CD4-positive, alpha-beta T cell treated with Interleukin-4 for 1 hour (primary cell): ENCODE measurements at regions not wholly inside any gene's neighbourhood (a gene's known extent, or its start where the extent isn't known, plus 50 kb on each side); places are given as distances from the start of the nearest gene placed in this dataset.

Experiments used
- DNase-seq, 2 donors: peaks; one replicate each; pipeline ENCODE4 v3.0.0-alpha.2; 2020 to 2022

GRCh38 chr2:858646-859045 is 92.0 kb upstream of the SNTG2 start:
- DNase-seq, result no peak

DNA sequence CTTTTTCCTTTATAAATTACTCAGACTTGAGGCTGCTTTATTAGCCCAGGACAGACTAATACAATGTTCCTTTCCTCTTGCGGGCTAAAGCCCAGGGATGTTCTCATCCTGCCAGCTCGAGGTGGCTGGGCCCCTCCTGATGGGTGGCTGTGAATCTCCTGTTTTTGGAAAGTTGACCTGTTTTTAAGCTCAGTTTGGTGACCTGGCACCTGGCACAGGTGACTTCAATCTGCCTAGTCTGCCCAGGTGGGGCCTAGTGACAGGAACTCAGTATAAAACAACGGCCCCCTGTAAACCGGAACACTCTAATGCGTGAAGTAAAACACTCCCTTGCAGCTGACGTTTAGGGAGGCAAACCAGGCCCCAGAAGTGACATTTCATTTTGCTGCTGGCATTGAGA is 92.7 kb upstream of the SNTG2 start:
- no peak for DNase-seq

GRCh38 chr2:857081-857480 is 93.6 kb upstream of the SNTG2 start:
- DNase-seq, result no peak

- no peak for DNase-seq
Measured at GRCh38 chr2:856456-856855, 94.2 kb upstream of the SNTG2 start.

DNA sequence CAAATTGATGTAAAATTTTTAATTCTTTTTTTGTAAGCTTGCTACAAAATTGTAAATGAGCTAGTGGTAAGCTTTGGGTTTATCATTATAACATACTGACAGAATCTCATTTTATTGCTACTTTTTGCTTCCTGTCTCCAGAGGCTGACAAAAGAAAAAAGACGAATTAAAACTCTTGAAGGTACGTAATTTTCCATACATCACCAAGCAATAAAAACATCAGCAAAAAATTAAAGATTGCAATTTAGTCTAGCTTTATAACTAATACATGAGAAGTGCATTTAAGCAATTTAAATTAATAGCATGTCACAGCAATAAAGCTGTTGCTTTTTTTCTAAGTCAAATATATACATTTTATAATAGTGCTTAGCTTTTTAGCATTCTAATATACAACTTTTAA is 94.6 kb upstream of the SNTG2 start:
- no peak for DNase-seq

DNA sequence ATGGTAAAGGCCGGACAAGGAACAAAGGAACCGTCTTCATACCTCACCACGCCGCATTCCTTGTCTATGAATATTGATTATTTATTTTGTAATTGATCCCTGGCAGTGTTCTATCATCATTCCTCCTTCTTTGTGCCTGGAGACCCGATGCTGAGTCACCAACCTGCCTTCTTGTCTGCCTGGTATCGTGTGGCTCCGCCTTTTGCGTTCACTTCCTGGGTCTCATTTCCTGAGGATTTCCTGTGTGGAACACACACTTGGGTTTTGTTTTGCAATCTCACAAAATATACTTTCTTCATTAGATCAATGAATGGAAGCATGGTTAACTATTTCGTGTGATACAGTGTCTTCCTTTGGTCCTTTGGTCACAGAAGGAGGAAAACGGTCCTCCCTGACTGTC is 95.5 kb upstream of the SNTG2 start:
- peak in 1 of 2 donors; percentile 29 for DNase-seq

GRCh38 chr2:854460-854859 is 96.2 kb upstream of the SNTG2 start:
- peak; percentile 1 to 46 for DNase-seq

DNA sequence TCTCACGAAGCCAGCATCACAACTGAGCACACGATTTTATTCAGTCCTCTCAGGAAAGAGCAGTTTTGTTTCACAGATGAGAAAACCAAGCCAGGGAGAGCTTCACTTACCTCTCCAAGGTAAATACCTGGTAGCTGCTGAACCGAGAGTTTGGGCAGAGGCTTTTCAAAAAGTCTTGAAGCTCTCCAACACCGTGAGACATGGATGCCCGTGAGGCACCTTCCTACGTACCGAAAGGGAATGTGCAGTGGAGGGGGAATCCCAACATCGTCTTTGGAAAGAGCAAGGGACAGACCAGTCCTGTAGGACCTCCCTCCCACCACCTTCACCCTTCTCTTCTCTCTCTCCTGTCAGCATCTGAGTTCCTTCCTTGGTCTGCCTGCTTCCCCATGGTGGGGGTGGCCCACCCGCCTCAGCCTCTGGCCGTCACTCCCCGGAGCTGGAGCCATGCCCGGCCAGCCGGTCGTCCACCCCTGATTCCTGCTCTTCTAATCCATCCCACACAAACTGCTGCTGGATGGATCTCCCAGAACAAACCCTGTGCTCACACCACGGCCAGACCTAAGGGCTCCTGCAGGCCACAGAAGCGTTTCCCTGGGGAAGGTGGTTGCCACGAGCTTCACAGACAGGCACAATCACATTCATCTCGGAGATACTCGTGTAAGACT is 97.3 kb upstream of the SNTG2 start:
- no peak for DNase-seq

DNA sequence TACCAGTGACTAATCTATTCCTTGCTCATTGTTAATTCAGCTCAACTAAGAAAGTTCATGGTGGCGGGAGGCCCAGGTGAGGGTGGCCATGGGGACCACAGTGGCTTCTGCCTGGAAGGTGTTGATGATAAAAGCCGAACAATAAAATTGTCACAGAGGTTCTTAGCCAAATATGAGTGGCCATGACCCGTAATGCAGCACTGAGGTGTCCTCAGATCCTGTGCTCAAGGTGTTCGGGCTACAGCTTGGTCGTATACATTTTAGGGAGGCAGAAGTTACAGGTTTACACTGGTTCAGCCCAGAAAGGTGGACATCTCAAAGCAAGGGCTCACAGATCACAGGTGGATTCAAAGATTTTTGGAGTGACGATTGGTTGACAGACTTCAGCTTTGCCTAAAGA is 98.5 kb upstream of the SNTG2 start:
- DNase-seq, result no peak

- DNase-seq, result no peak
Measured at GRCh38 chr2:851680-852079, 99.0 kb upstream of the SNTG2 start.

GRCh38 chr2:851078-851477 is 99.6 kb upstream of the SNTG2 start:
- DNase-seq, result no peak

DNA sequence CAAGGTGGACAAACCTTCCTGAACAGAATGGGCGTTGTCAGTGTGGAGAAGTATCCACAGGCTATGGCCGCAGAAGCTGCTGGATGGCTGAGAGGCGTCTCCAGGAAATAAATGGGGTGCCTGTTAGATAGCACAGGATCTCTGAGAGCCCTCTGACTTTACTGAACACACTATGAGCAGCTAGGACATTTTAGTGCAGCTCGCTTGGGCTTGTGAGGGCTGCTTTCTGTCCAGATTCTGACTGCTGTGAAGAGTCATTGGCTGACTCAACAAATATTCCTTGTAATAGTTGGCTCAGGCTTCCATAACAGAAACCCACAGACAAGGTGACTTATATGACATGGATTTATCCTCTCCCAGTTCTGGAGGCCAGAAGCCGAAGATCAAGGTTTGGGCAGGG is 100.2 kb upstream of the SNTG2 start:
- DNase-seq, result no peak

- no peak for DNase-seq
Measured at GRCh38 chr2:848099-848498, 102.5 kb upstream of the SNTG2 start.

GRCh38 chr2:847669-848068 is 103.0 kb upstream of the SNTG2 start:
- no peak for DNase-seq

GRCh38 chr2:844715-845114 is 105.9 kb upstream of the SNTG2 start:
- DNase-seq, result no peak

DNA sequence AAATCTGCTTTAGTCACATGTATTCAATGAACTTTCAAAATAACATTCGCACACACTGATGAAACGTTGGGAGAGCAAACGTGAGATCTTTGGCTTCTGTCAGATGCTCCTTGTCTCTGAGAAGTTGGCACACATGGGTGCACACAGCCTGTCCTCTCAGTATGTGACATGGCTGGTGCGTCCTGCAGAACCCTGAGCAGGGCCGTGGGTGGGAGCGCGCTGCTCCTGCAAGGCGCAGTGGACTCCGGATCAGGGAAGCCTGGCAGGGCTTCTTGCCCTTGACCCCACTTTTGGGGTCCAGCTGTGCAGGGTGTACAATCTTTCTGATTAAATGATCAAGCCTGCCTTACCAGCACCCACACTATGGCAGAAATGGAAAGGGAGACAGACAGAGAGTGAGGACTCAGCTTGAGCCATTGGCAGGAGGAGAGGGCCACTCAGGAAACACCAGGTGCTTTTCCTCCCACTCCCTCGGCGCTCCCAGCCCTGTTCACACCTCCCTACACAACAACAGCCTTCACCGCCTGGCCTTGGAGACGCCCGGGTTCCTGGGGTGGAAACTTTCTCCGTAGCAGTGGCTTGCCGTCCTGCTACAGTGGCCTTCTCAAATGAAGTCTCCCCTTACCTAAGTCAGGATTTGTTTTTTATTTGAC is 108.4 kb upstream of the SNTG2 start:
- no peak for DNase-seq

DNA sequence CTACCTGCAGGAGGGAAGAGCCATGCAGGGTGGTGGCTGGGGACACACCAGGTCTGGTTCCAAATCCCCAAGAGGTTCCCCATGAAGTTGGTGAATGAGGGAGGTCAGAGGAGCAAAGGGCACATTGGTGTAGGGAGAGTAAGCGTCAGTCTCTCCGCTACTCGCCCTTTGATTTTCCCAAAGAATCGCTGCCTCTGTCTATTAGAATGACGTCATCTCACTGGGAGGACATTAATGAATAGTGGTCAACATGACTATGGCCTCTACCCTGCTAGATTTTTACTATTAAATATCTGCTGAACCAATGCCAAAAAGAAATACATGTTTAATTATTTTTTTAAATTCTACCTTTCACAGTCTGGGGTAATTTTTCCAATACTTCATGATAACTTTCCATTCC is 109.6 kb upstream of the SNTG2 start:
- DNase-seq, result no peak

DNA sequence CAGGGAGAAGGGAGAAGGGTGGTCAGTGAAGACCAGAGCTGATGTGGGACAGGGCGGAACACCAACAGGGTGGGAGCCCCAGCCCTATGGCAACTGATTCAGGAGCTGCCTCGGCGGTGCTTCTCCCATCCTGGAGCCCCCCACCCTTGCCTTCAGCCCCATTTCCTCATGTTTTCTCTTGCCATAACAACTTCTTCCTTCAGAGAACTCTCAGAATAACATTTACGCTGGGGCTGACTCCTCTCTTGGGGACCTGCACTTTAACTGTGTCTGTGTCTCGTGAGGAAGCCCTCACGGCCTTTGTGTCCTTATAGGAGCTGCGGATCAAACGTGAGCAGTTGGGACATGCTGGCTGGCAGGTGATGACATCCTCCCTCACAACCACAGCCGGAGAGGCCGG is 116.4 kb upstream of the SNTG2 start:
- no peak for DNase-seq

DNA sequence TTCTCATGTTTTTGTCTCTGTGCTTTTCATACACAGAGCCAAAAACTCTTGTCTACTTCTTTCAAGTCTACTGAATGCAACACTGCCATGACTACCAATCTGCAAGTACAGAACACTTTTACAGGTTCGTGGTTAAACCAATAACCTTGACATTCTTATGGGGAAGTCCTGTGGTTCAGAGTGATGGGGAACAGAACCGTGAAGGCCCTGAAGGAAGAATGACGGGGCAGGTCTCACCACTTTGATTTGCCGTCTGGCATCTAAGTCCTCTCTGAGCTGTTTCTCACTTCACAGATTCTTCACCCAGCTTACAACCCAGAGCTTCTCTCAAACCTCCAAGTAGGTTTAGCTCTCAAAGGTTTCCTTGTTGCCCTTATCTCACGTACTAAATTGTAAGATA is 117.5 kb upstream of the SNTG2 start:
- DNase-seq, result no peak

- no peak for DNase-seq
Measured at GRCh38 chr2:832635-833034, 118.0 kb upstream of the SNTG2 start.

DNA sequence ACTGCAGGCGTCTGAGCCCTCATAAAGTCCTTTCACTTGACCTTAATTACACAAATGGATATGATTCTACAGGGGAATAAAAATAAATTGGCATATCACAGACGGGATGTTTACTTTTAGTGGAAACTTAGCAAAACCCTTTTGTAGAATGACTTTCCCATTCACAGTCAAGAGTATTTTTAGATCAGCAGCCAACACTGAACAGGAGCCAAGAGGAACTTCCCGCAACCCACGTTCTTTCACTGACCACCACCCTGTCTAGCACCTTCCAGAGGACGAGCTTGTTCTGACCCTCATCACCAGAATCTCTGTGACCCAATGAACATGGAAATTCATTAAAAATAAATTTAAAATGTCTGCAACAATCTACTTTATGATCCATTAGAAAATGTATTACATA is 119.0 kb upstream of the SNTG2 start:
- no peak for DNase-seq

DNA sequence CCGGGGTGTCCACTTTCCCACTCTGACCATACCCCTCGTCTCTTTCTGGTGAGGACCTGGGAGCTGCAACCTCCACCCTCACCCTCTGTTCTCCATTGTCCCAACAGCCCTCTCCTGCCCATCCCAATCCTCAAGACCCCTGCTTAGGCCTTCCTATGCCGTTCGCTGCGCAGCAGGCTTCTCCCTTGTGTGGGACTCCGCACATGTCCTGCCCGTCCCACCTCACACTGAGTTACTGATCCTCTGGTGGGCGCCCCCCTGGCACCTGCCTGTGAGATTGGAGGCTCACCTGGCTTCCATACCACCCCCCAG is 119.5 kb upstream of the SNTG2 start:
- no peak for DNase-seq

DNA sequence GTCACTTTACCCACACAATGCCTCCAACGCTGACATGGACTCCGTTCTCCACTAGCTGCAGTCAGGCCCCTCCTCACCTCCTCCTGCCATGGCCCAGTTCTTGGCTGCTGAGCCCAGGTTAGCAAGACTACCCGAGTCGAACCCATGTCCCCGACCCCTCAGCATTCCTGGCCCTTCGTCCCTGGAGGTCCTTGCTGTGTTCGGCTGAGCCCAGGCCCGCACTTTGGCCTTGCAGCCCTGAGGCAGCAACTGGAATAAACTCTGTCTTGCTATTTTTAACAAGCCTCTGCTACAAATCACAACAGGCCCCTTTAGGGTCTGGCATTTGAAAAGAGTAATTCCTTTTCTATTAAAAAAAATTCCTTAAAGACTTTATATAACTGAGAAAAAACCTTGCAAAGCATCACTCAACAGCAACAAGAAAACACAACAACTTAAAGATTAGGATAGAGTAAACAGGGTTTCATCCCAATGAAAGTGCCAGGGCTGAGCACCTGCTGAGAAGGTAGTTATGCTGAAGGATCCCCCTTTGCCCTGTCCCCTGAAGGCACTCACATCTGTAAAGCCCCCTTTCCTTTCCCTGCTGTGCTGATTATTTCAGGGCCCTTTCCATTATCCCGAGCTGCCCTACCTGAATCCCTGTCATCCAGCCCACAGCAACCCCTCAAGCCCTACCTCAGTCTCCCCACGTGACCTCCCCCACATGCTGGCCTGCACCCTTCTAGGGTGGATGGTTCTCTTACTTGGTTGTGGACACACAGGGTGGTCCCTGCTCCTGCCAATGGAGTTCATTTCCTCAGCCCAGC is 120.0 kb upstream of the SNTG2 start:
- DNase-seq, result no peak

- DNase-seq, result no peak
Measured at GRCh38 chr2:829047-829446, 121.6 kb upstream of the SNTG2 start.

DNA sequence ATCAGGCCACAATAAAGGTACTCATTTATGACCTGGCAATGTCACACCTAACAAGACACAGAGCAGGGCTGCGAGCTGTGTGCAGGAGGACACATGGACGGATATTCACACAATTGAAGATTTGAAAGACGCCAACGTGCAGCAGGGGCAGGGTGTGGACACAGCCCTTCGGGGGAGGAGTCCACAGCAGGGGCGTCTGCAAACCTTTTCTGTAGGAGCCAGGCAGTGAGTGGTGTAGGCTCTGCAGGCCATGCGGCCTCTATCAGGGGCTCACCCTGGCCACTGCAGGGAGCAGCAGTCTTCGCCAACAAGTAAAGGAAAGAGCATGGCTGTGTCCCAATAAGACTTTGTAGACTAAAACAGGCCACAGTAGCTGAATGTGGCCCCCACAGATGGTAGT is 125.7 kb upstream of the SNTG2 start:
- no peak for DNase-seq
